NB4 (cell line): ENCODE measurements at regions not wholly inside any gene's neighbourhood (a gene's known extent, or its start where the extent isn't known, plus 50 kb on each side); places are given as distances from the start of the nearest gene placed in this dataset.

Experiments
- CTCF ChIP-seq: IDR thresholded peaks from one replicate; pipeline ENCODE4 v1.5.1; 2012; ENCODE audit warnings: low read depth, low read length
- MAX ChIP-seq: IDR thresholded peaks from 2 replicates; pipeline ENCODE4 v1.6.1; 2011; ENCODE audit warnings: low read depth, low read length
- POLR2A ChIP-seq: IDR thresholded peaks from 2 replicates; pipeline ENCODE4 v1.6.1; 2011; ENCODE audit warnings: mild to moderate bottlenecking; ENCODE audit not compliant: insufficient read length; ENCODE audit errors: extremely low read depth

GRCh38 chr15:59791755-59792154 is 102.6 kb upstream of the BNIP2 start:
- no peak for TF ChIP-seq POLR2A
- no peak for TF ChIP-seq CTCF
- no peak for TF ChIP-seq MAX
